DND-41 (cell line): ENCODE measurements at regions not wholly inside any gene's neighbourhood (a gene's known extent, or its start where the extent isn't known, plus 50 kb on each side); places are given as distances from the start of the nearest gene placed in this dataset.

Experiments
- EZH2 ChIP-seq: IDR thresholded peaks from 3 replicates; pipeline ENCODE4 v1.6.1; 2012; ENCODE audit warnings: borderline replicate concordance, low read depth, mild to moderate bottlenecking, moderate library complexity, low read length, inconsistent platforms; ENCODE audit not compliant: severe bottlenecking
- TF ChIP-seq, protein P1 (sequence below): IDR thresholded peaks from 2 replicates; pipeline ENCODE4 v1.5.1; 2012; ENCODE audit warnings: borderline replicate concordance, low read length, moderate library complexity, mild to moderate bottlenecking; ENCODE audit not compliant: poor library complexity, severe bottlenecking; ENCODE audit errors: extremely low read depth

DNA sequence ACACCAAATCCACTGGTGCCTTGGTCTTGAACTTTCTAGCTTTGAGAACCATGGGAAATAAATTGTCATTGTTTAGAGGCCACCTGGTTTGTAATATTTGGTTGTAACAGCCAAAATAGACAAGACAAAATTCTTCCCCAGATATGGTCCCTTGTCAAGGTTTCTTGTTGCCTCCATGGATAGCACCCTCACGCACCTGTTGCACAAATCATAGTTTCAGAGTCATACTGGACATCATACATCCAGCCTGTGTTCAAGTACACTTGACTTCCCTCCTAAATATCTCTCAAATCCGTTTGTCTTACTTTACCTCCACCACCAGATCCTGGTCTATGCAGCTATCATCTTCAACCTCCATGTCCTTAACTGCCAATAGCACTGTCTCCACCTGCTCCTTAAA, 256.7 kb upstream of the IGFBP3 start:
- TF ChIP-seq, protein P1, sequence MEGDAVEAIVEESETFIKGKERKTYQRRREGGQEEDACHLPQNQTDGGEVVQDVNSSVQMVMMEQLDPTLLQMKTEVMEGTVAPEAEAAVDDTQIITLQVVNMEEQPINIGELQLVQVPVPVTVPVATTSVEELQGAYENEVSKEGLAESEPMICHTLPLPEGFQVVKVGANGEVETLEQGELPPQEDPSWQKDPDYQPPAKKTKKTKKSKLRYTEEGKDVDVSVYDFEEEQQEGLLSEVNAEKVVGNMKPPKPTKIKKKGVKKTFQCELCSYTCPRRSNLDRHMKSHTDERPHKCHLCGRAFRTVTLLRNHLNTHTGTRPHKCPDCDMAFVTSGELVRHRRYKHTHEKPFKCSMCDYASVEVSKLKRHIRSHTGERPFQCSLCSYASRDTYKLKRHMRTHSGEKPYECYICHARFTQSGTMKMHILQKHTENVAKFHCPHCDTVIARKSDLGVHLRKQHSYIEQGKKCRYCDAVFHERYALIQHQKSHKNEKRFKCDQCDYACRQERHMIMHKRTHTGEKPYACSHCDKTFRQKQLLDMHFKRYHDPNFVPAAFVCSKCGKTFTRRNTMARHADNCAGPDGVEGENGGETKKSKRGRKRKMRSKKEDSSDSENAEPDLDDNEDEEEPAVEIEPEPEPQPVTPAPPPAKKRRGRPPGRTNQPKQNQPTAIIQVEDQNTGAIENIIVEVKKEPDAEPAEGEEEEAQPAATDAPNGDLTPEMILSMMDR = no peak
- TF ChIP-seq EZH2 = no peak
